Esophagus squamous epithelium (tissue), 5 donors: ENCODE measurements at regions not wholly inside any gene's neighbourhood (a gene's known extent, or its start where the extent isn't known, plus 50 kb on each side); places are given as distances from the start of the nearest gene placed in this dataset.

Experiments
- DNase-seq: peaks from one replicate; lab custom pipeline; 2025; lab: John Stamatoyannopoulos, UW
- H3K27ac ChIP-seq, 4 donors: fragments of 200-600 bp; sonication (generic); one replicate each; pipeline ENCODE4 v1.5.1; 2016 to 2019; ENCODE audit warnings: mild to moderate bottlenecking in 1 of 4
- H3K27me3 ChIP-seq, 4 donors: fragments of 200-600 bp; sonication (generic); 1 replicate in 3 of 4; 2 replicates in 1 of 4; pipeline versions ENCODE4 v1.5.1 to v1.6.0; 2017 to 2021; ENCODE audit warnings: antibody characterized with exemption in 1 of 4
- H3K36me3 ChIP-seq, 3 donors: fragments of 200-600 bp; sonication (generic); one replicate each; pipeline ENCODE4 v1.5.1; 2016 to 2019
- H3K4me1 ChIP-seq, 3 donors: fragments of 200-600 bp; sonication (generic); one replicate each; pipeline ENCODE4 v1.5.1; 2017 to 2019
- H3K4me3 ChIP-seq, 4 donors: fragments of 200-600 bp; sonication (generic); 1 replicate in 3 of 4; 2 replicates in 1 of 4; pipeline ENCODE4 v1.5.1; 2016 to 2019; ENCODE audit warnings: mild to moderate bottlenecking in 2 of 4, moderate library complexity in 1 of 4
- H3K9me3 ChIP-seq, 3 donors: fragments of 200-600 bp; sonication (generic); one replicate each; pipeline ENCODE4 v1.5.1; 2016 to 2019
- CTCF ChIP-seq, 6 experiments: fragments of 450-650 bp in 4 of 6; fragments of 200-600 bp in 2 of 6; sonication (generic) in 2 of 6; IDR thresholded peaks; one replicate each; pipeline ENCODE4 v1.5.1; 2016 to 2019; ENCODE audit warnings: antibody characterized with exemption in 6 of 6, mild to moderate bottlenecking in 4 of 6, moderate library complexity in 4 of 6
- POLR2A ChIP-seq, 4 donors: fragments of 450-650 bp; IDR thresholded peaks; one replicate each; pipeline ENCODE4 v1.6.1; 2017; ENCODE audit warnings: antibody characterized with exemption in 4 of 4, mild to moderate bottlenecking in 4 of 4, moderate library complexity in 3 of 4
- WGBS, 2 donors: methylation state at CpG; one replicate each; pipeline ENCODE4 v1.1.5; 2018; 5-methylcytosine and 5-hydroxymethylcytosine counted together
- intact Hi-C: fragments of 100-400 bp; cut with DNase I; formaldehyde crosslinking; loops from one replicate; pipeline ENCODE4 v1.15.0; 2022
- donor health status: DM: yes; HTN: yes; CAD: no.

DNA sequence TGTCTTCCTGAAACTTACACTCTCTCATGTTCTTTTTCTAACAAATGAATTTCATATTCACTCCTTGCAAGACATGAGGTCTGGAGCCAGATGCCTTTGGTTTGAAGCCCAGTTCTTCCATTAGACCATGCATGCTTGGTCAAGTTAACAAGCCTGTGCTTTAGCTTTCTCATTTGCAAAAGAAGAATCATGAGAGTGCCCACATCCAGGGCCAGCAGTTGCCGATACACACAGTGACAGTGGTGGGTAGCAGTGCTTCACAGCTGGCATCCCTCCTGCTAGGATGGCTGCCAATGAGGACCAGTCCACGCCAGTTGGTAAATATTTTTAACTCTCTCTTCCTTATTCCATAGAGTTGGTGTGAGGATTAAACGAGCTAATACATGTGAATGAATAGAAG is 163.1 kb downstream of the PHLDA1 start:
- DNase-seq, result no peak
- 26 to 38% methylated on average over 3 of the region's 3 CpGs for WGBS, 2 donors
- TF ChIP-seq POLR2A (IDR thresholded peaks at IDR 0.05) (no peak), CTCF (IDR thresholded peaks at IDR 0.05) (no peak)
- peaks cover 0 to 20% (median 0%) of the 10 kb centered on the region in 3 donors for H3K4me1 ChIP-seq
- no peaks in the 10 kb centered on the region for H3K27me3 ChIP-seq
- H3K27ac ChIP-seq, result no peak overlapping the region
- no peaks in the 10 kb centered on the region for H3K36me3 ChIP-seq
- intact Hi-C loops, result no loop called here
- no peaks in the 10 kb centered on the region for H3K9me3 ChIP-seq
- no peak overlapping the region for H3K4me3 ChIP-seq

GRCh38 chr12:75865315-75865714 is 166.3 kb downstream of the PHLDA1 start:
- intact Hi-C loops, result no loop called here
- 75 to 85% methylated on average over 3 of the region's 3 CpGs for WGBS, 2 donors
- no peak for TF ChIP-seq POLR2A (IDR thresholded peaks at IDR 0.05)
- TF ChIP-seq CTCF (IDR thresholded peaks at IDR 0.05), result no peak
- no peaks in the 10 kb centered on the region for H3K36me3 ChIP-seq
- H3K9me3 ChIP-seq, result no peaks in the 10 kb centered on the region
- peaks cover 0 to 38% (median 10%) of the 10 kb centered on the region in 3 donors for H3K4me1 ChIP-seq
- no peak overlapping the region for H3K27ac ChIP-seq
- H3K4me3 ChIP-seq, result no peak overlapping the region
- H3K27me3 ChIP-seq, result no peaks in the 10 kb centered on the region
- no peak for DNase-seq

DNA sequence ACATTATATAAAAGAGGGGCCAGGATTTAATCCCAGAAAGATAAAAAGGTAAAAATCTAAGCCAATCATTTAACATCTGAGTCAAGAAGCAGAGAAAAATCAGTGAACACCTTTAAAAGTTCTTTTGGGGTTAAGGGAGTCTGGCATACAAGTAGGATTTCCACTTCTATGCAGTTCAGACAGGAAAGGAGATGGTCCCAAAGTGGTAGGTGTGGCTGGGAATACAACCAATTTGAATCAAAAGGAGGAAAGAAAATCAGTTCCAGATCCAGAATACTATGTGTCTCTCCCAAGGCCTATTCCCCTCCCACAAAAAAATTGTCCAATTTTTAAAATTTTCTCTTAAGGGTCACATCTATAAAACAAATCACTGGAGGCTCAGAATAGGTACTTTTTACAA is 167.4 kb downstream of the PHLDA1 start:
- no peaks in the 10 kb centered on the region for H3K36me3 ChIP-seq
- peaks cover 0 to 47% (median 15%) of the 10 kb centered on the region in 3 donors for H3K4me1 ChIP-seq
- H3K27me3 ChIP-seq, result no peaks in the 10 kb centered on the region
- DNase-seq, result no peak
- TF ChIP-seq POLR2A (IDR thresholded peaks at IDR 0.05) (no peak), CTCF (IDR thresholded peaks at IDR 0.05) (no peak)
- H3K27ac ChIP-seq, result peak overlapping the region in 3 of 4 donors; percentile 43 to 76 (median 66)
- no peak overlapping the region for H3K4me3 ChIP-seq
- no peaks in the 10 kb centered on the region for H3K9me3 ChIP-seq
- intact Hi-C loops, result no loop called here

DNA sequence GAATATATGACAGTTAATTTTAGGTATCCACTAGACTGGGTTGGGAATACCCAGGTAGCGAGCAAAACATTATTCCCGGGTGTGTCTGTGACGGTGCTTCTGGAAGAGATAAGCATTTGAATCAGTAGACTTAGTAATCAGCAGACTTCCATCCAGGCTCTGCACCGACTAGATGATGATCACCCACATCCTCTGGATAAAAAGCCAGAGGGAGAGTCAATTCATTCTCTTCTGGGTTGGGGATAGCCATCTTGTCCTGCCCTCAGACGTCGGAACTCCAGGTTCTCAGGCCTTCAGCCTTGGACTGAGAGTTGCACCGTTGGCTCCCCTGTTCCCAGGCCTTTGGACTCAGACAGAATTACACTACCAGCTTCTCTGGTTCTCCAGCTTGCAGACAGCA is 168.0 kb downstream of the PHLDA1 start:
- intact Hi-C loops, result no loop called here
- Histone ChIP-seq H3K4me1 (peaks cover 0 to 45% (median 15%) of the 10 kb centered on the region in 3 donors), H3K4me3 (no peak overlapping the region), H3K27ac (peak overlapping the region; percentile 43 to 76 (median 62)), H3K36me3 (no peaks in the 10 kb centered on the region), H3K9me3 (no peaks in the 10 kb centered on the region), H3K27me3 (no peaks in the 10 kb centered on the region)
- no peak for TF ChIP-seq POLR2A (IDR thresholded peaks at IDR 0.05)
- no peak for TF ChIP-seq CTCF (IDR thresholded peaks at IDR 0.05)
- no peak for DNase-seq
- WGBS, 2 donors, result 52 to 53% methylated on average over 7 of the region's 7 CpGs

- no peaks in the 10 kb centered on the region for H3K27me3 ChIP-seq
- intact Hi-C loops, result no loop called here
- H3K9me3 ChIP-seq, result no peaks in the 10 kb centered on the region
- 16 to 23% methylated on average over 2 of the region's 2 CpGs for WGBS, 2 donors
- H3K4me1 ChIP-seq, result peaks cover 0 to 42% (median 15%) of the 10 kb centered on the region in 3 donors
- peak overlapping the region; percentile 43 to 76 (median 63) for H3K27ac ChIP-seq
- no peak overlapping the region for H3K4me3 ChIP-seq
- no peak for DNase-seq
- no peaks in the 10 kb centered on the region for H3K36me3 ChIP-seq
- no peak for TF ChIP-seq CTCF (IDR thresholded peaks at IDR 0.05)
- no peak for TF ChIP-seq POLR2A (IDR thresholded peaks at IDR 0.05)
Observed at GRCh38 chr12:75862692-75863471, 168.7 kb downstream of the PHLDA1 start.
